ENCODE measurements at regions not wholly inside any gene's neighbourhood (a gene's known extent, or its start where the extent isn't known, plus 50 kb on each side); places are given as distances from the start of the nearest gene placed in this dataset.

DNA sequence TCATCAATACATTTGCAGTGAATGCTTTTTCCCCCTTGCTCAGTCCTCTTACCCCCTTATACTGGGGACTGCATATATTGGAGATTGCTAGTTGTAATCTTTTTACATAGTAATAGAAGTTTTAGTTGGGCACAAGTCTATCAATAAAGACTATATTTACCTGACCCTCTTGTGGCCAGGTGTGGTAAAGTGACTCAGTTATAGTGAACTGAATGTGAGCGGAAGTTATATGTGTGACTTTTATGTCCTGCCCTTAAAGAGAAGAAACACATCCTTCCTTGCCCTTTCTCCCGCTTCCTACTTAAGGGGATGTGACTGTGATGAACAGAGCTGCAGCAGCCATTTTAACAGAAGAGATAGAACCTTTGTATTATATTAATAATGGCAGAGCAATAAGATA lies 362.0 kb downstream of the METTL15 start:
- intact Hi-C loops (cut with DNase I): no loop called here
- H3K4me1 ChIP-seq (ENCODE audit: control insufficient read depth in 2 of 3, insufficient read depth in 2 of 3, low read depth in 1 of 3, low read length in 3 of 3): no peaks in the 10 kb centered on the region
- no peak for FAIRE-seq

DNA sequence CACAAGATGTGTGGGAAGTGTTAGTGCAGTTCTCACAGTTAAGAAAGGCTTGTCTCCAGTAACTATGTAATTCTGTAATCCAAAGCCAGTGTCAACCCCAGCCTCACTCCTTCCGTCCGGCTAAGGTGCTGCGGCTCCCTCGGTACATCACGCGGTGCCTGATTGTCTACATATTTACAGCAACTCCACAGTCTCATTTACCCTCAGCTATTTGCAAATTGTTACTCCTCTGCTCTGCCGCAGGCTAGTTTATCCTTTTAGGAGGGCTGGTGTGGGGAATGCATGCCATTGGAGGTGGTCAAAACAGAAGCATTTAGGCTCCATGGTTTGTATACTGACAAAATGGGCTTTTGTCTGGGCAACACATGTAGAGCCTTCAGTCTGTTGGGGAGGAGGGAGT lies 358.3 kb downstream of the METTL15 start:
- DNase-seq (no peak), FAIRE-seq (no peak)
- H3K27me3 ChIP-seq (ENCODE audit: control insufficient read depth, insufficient read depth, low read length): no peaks in the 10 kb centered on the region
- TF ChIP-seq, protein P1, sequence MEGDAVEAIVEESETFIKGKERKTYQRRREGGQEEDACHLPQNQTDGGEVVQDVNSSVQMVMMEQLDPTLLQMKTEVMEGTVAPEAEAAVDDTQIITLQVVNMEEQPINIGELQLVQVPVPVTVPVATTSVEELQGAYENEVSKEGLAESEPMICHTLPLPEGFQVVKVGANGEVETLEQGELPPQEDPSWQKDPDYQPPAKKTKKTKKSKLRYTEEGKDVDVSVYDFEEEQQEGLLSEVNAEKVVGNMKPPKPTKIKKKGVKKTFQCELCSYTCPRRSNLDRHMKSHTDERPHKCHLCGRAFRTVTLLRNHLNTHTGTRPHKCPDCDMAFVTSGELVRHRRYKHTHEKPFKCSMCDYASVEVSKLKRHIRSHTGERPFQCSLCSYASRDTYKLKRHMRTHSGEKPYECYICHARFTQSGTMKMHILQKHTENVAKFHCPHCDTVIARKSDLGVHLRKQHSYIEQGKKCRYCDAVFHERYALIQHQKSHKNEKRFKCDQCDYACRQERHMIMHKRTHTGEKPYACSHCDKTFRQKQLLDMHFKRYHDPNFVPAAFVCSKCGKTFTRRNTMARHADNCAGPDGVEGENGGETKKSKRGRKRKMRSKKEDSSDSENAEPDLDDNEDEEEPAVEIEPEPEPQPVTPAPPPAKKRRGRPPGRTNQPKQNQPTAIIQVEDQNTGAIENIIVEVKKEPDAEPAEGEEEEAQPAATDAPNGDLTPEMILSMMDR (IDR thresholded peaks at IDR 0.05; ENCODE audit: borderline replicate concordance, extremely low read depth, insufficient read depth): no peak
- no peaks in the 10 kb centered on the region for H3K36me3 ChIP-seq (ENCODE audit: control insufficient read depth in 2 of 3, insufficient read depth in 3 of 3, low read length in 3 of 3)
- H3K9ac ChIP-seq (ENCODE audit: low read length in 3 of 3): no peak overlapping the region
- no peak overlapping the region for H3K27ac ChIP-seq (ENCODE audit: low read depth in 2 of 2, low read length in 2 of 2)
- H3K4me3 ChIP-seq (ENCODE audit: low read length in 3 of 3): no peak overlapping the region
- no peaks in the 10 kb centered on the region for H3K9me3 ChIP-seq (ENCODE audit: control insufficient read depth in 2 of 3, insufficient read depth in 1 of 3, low read length in 3 of 3)
- H3K4me1 ChIP-seq (ENCODE audit: control insufficient read depth in 2 of 3, insufficient read depth in 2 of 3, low read depth in 1 of 3, low read length in 3 of 3): no peaks in the 10 kb centered on the region
- intact Hi-C loops (cut with DNase I): no loop called here

More for the DNA sequence above, 362.0 kb downstream of the METTL15 start:
- Histone ChIP-seq H3K9me3 (ENCODE audit: control insufficient read depth in 2 of 3, insufficient read depth in 1 of 3, low read length in 3 of 3) (no peaks in the 10 kb centered on the region), H3K27me3 (ENCODE audit: control insufficient read depth, insufficient read depth, low read length) (no peaks in the 10 kb centered on the region), H3K27ac (ENCODE audit: low read depth in 2 of 2, low read length in 2 of 2) (no peak overlapping the region), H3K4me3 (ENCODE audit: low read length in 3 of 3) (no peak overlapping the region), H3K9ac (ENCODE audit: low read length in 3 of 3) (no peak overlapping the region), H3K36me3 (ENCODE audit: control insufficient read depth in 2 of 3, insufficient read depth in 3 of 3, low read length in 3 of 3) (no peaks in the 10 kb centered on the region)
- TF ChIP-seq, protein P1 (IDR thresholded peaks at IDR 0.05; ENCODE audit: borderline replicate concordance, extremely low read depth, insufficient read depth): no peak
- DNase-seq: no peak

DNA sequence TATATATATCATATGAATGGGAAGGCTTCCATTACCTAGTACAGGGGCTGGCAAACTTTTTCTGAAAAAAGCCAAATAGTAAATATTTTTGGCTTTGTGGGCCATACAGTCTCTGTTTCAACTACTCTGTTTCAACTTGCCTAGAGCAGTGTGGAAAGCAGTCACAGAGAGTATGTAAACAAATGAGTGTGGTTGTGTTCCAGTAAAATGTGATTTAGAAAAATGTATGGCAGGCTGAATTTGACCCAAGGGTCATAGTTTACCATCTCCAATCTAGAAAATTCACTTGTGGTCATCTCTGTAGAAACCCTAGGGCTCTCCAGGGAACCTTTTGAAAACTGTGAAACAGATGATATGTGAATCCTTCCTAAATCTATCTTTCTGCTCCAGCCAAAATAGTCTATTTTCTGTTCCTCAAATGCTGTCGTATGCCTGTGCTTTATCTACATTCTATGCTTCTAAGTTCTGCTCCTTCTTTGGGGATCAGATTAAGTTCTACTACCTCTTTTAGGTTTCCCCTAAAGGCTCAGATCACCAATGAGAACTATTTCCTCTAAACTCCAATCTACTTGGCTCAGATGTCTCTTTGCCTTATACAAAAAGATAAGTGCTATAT lies 356.2 kb downstream of the METTL15 start:
- FAIRE-seq (no peak), DNase-seq (no peak)
- Histone ChIP-seq H3K9me3 (ENCODE audit: control insufficient read depth in 2 of 3, insufficient read depth in 1 of 3, low read length in 3 of 3) (no peaks in the 10 kb centered on the region), H3K27me3 (ENCODE audit: control insufficient read depth, insufficient read depth, low read length) (no peaks in the 10 kb centered on the region), H3K4me1 (ENCODE audit: control insufficient read depth in 2 of 3, insufficient read depth in 2 of 3, low read depth in 1 of 3, low read length in 3 of 3) (no peaks in the 10 kb centered on the region), H3K27ac (ENCODE audit: low read depth in 2 of 2, low read length in 2 of 2) (no peak overlapping the region), H3K9ac (ENCODE audit: low read length in 3 of 3) (no peak overlapping the region), H3K4me3 (ENCODE audit: low read length in 3 of 3) (no peak overlapping the region), H3K36me3 (ENCODE audit: control insufficient read depth in 2 of 3, insufficient read depth in 3 of 3, low read length in 3 of 3) (no peaks in the 10 kb centered on the region)
- TF ChIP-seq, protein P1 (IDR thresholded peaks at IDR 0.05; ENCODE audit: borderline replicate concordance, extremely low read depth, insufficient read depth): no peak
- intact Hi-C loops (cut with DNase I): no loop called here

DNA sequence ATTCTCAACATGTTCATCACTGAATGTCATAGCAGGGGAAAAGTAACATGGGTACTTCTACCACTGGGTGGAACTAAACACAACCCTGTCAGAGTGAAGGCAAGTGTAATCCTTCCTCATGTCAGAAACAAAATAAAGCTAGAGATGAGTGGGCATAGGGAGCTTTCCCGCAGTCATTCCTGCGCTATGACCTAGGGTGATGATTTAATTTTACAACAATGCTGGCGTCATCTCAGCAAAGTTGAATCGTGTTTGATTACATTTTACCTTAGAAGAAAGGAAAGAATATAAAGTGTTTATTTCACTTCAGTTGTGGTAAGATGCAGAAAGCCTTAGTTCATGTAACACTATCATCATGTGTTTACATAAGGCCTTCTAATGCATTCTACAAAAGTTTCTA lies 355.6 kb downstream of the METTL15 start:
- Histone ChIP-seq H3K27ac (ENCODE audit: low read depth in 2 of 2, low read length in 2 of 2) (no peak overlapping the region), H3K4me1 (ENCODE audit: control insufficient read depth in 2 of 3, insufficient read depth in 2 of 3, low read depth in 1 of 3, low read length in 3 of 3) (no peaks in the 10 kb centered on the region), H3K9me3 (ENCODE audit: control insufficient read depth in 2 of 3, insufficient read depth in 1 of 3, low read length in 3 of 3) (no peaks in the 10 kb centered on the region), H3K9ac (ENCODE audit: low read length in 3 of 3) (no peak overlapping the region), H3K36me3 (ENCODE audit: control insufficient read depth in 2 of 3, insufficient read depth in 3 of 3, low read length in 3 of 3) (no peaks in the 10 kb centered on the region), H3K4me3 (ENCODE audit: low read length in 3 of 3) (no peak overlapping the region), H3K27me3 (ENCODE audit: control insufficient read depth, insufficient read depth, low read length) (no peaks in the 10 kb centered on the region)
- FAIRE-seq (no peak), DNase-seq (no peak)
- intact Hi-C loops (cut with DNase I): no loop called here
- TF ChIP-seq, protein P1 (IDR thresholded peaks at IDR 0.05; ENCODE audit: borderline replicate concordance, extremely low read depth, insufficient read depth): no peak

All from kidney (tissue), 13 donors.